GM12878 (cell line): ENCODE measurements at regions not wholly inside any gene's neighbourhood (a gene's known extent, or its start where the extent isn't known, plus 50 kb on each side); places are given as distances from the start of the nearest gene placed in this dataset.

Experiments used
- ATAC-seq: fragments of 200-7000 bp; cut with Tn5 transposase; 3 replicates; pipeline ENCODE4 v1.9.1; 2020; ENCODE audit warnings: mild to moderate bottlenecking, moderate library complexity
- BruUV-seq: library from RNA; stranded (reverse); fragments of 400-500 nt; replicated peaks from 2 replicates; lab custom pipeline; 2021; lab: Mats Ljungman, UMichigan
- CTCF ChIA-PET: fragments of 300-600 bp; sonication (Branson Sonifier 250); formaldehyde crosslinking; extraction: SDS; loops from one replicate; lab custom pipeline; 2021; ENCODE audit warnings: inconsistent platforms; lab: Yijun Ruan, JAX
- POLR2A ChIA-PET: fragments of 350-600 bp; formaldehyde crosslinking; extraction: SDS; loops from one replicate; lab custom pipeline; 2021; ENCODE audit warnings: inconsistent platforms; lab: Charles Lee
- RAD21 ChIA-PET: fragments of 300-600 bp; sonication (Branson Sonifier 250); formaldehyde crosslinking; loops from one replicate; lab custom pipeline; 2023; ENCODE audit warnings: antibody characterized with exemption; ENCODE audit not compliant: unreplicated experiment; lab: Charles Lee
- SMC1A ChIA-PET: fragments of 300-600 bp; sonication (Branson Sonifier 250); formaldehyde crosslinking; loops from one replicate; lab custom pipeline; 2023; ENCODE audit not compliant: unreplicated experiment, uncharacterized antibody; lab: Charles Lee
- DNase-seq: peaks from one replicate; pipeline ENCODE4 v3.0.0-alpha.2; 2011; ENCODE audit warnings: low read depth, low spot score
- FAIRE-seq: peaks from 3 replicates; lab custom pipeline; 2011; peaks lifted over from hg19 to GRCh38; lab: Jason Lieb, UNC
- H2AFZ ChIP-seq: 2 replicates; pipeline ENCODE4 v1.6.0; 2011; ENCODE audit warnings: low read depth, low read length, control low read depth; ENCODE audit not compliant: control insufficient read depth
- H3K27ac ChIP-seq: 2 replicates; pipeline ENCODE4 v1.5.1; 2011; ENCODE audit warnings: control low read depth; ENCODE audit not compliant: control insufficient read depth, insufficient read depth
- H3K27me3 ChIP-seq, 2 experiments: replicated peaks in 1 of 2; 2 replicates each; pipeline versions ENCODE4 v1.6.0 to v1.6.1; 2011; ENCODE audit warnings: low read length in 1 of 2; ENCODE audit not compliant: control insufficient read depth in 2 of 2, insufficient read depth in 2 of 2
- H3K36me3 ChIP-seq, 2 experiments: 2 replicates each; pipeline ENCODE4 v1.5.1; 2011; ENCODE audit warnings: low read length in 1 of 2; ENCODE audit not compliant: control insufficient read depth in 2 of 2, insufficient read depth in 2 of 2
- H3K4me1 ChIP-seq: 2 replicates; pipeline ENCODE4 v1.6.1; 2011; ENCODE audit warnings: mild to moderate bottlenecking, low read length, moderate library complexity, mixed read lengths; ENCODE audit not compliant: control insufficient read depth, insufficient read depth
- H3K4me2 ChIP-seq: 2 replicates; pipeline ENCODE4 v1.6.0; 2011; ENCODE audit warnings: control low read depth; ENCODE audit not compliant: control insufficient read depth, insufficient read depth
- H3K4me3 ChIP-seq: fragments of 200-600 bp; sonication (generic); 2 replicates; pipeline ENCODE4 v1.5.1; 2016
- H3K79me2 ChIP-seq: 2 replicates; pipeline ENCODE4 v1.6.0; 2011; ENCODE audit warnings: low read length; ENCODE audit not compliant: control insufficient read depth, insufficient read depth
- H3K9ac ChIP-seq: 2 replicates; pipeline ENCODE4 v1.8.0; 2011; ENCODE audit warnings: low read length, control low read depth, mixed read lengths; ENCODE audit not compliant: control insufficient read depth, insufficient read depth
- H3K9me3 ChIP-seq: replicated peaks from 3 replicates; pipeline ENCODE4 v1.5.1; 2011; ENCODE audit warnings: mild to moderate bottlenecking, low read length; ENCODE audit not compliant: control insufficient read depth, insufficient read depth
- H4K20me1 ChIP-seq: 2 replicates; pipeline ENCODE4 v1.6.0; 2011; ENCODE audit not compliant: control insufficient read depth, insufficient read depth
- ASH2L ChIP-seq: fragments of 300-600, 200-600 bp; sonication (generic); IDR thresholded peaks from 2 replicates; pipeline ENCODE4 v1.6.1; 2017; ENCODE audit warnings: low read depth, mild to moderate bottlenecking, borderline replicate concordance
- FOS ChIP-seq: IDR thresholded peaks from 3 replicates; pipeline ENCODE4 v1.6.1; 2011; ENCODE audit warnings: borderline replicate concordance; ENCODE audit not compliant: insufficient read length; ENCODE audit errors: extremely low read depth
- HDGF ChIP-seq: fragments of 450-650 bp; IDR thresholded peaks from 2 replicates; pipeline ENCODE4 v1.6.1; 2016; ENCODE audit warnings: antibody characterized with exemption
- NRF1 ChIP-seq: conservative IDR thresholded peaks from 2 replicates; pipeline ENCODE4 v1.6.1; 2011; ENCODE audit warnings: mild to moderate bottlenecking, low read depth, low read length, improper control_type of control experiment
- RAD51 ChIP-seq: fragments of 450-650 bp; IDR thresholded peaks from 2 replicates; pipeline ENCODE4 v1.6.1; 2016; ENCODE audit warnings: moderate library complexity, mild to moderate bottlenecking, inconsistent platforms
- RUNX3 ChIP-seq: IDR thresholded peaks from 2 replicates; pipeline ENCODE4 v1.6.1; 2012; ENCODE audit warnings: low read length, inconsistent platforms
- SRF ChIP-seq, 2 experiments: IDR thresholded peaks; 2 replicates each; pipeline ENCODE4 v1.6.1; 2011; ENCODE audit warnings: low read depth in 2 of 2, low read length in 2 of 2, mild to moderate bottlenecking in 1 of 2, moderate library complexity in 1 of 2
- ZSCAN29 ChIP-seq: fragments of 450-650 bp; IDR thresholded peaks from 2 replicates; pipeline ENCODE4 v1.6.1; 2017; ENCODE audit warnings: mild to moderate bottlenecking, moderate library complexity
- WGBS: methylation state at CpG from one replicate; pipeline ENCODE4 v1.1.6; 2016; ENCODE audit warnings: low lambda C conversion rate; ENCODE audit not compliant: insufficient replicate concordance, insufficient coverage; ENCODE audit errors: missing lambda C conversion rate; 5-methylcytosine and 5-hydroxymethylcytosine counted together
- in situ Hi-C: fragments of 300-500 bp; cut with MboI; formaldehyde crosslinking; loops from 9 replicates; pipeline ENCODE4 v1.14.3; 2018; ENCODE audit warnings: mixed read lengths
- intact Hi-C: fragments of 100-400 bp; cut with micrococcal nuclease; formaldehyde crosslinking; loops from one replicate; pipeline ENCODE4 v1.14.2; 2022; ENCODE audit not compliant: unreplicated experiment
- TF ChIP-seq, protein P1 (sequence below): IDR thresholded peaks from 2 replicates; pipeline ENCODE4 v1.6.1; 2011; ENCODE audit warnings: mild to moderate bottlenecking, low read depth, low read length, moderate library complexity; ENCODE audit not compliant: insufficient replicate concordance
- TF ChIP-seq, protein P2 (sequence below): IDR thresholded peaks from 2 replicates; pipeline ENCODE4 v1.6.1; 2012; ENCODE audit warnings: improper control_type of control experiment, low read depth, low read length; ENCODE audit not compliant: insufficient replicate concordance
- TF ChIP-seq, protein P3 (sequence below): IDR thresholded peaks from 2 replicates; pipeline ENCODE4 v1.6.1; 2011; ENCODE audit warnings: borderline replicate concordance, low read depth, mild to moderate bottlenecking, moderate library complexity, low read length; ENCODE audit not compliant: insufficient read depth, poor library complexity, severe bottlenecking

DNA sequence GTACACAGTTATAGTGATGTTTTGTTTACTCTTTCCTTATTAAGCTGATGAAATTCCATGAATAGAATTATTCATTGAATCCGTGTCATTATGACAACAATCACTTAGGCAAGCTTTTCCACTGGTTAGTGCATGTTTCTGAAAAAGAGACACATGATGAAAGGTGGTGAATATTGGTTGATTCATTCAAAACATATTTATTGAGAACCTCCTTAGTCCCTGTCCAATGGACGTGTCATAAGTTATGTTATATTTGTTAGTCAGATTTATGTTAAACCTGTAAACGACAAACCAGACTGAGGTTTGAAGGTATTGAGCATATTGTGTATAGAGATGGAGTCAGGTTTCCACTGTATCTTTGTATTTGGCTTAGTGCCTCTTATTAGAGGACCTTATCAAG lies 1888.9 kb upstream of the CDH6 start (continued):
- TF ChIP-seq, protein P1, sequence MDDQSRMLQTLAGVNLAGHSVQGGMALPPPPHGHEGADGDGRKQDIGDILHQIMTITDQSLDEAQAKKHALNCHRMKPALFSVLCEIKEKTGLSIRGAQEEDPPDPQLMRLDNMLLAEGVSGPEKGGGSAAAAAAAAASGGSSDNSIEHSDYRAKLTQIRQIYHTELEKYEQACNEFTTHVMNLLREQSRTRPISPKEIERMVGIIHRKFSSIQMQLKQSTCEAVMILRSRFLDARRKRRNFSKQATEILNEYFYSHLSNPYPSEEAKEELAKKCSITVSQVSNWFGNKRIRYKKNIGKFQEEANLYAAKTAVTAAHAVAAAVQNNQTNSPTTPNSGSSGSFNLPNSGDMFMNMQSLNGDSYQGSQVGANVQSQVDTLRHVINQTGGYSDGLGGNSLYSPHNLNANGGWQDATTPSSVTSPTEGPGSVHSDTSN: no peak
- TF ChIP-seq, protein P2, sequence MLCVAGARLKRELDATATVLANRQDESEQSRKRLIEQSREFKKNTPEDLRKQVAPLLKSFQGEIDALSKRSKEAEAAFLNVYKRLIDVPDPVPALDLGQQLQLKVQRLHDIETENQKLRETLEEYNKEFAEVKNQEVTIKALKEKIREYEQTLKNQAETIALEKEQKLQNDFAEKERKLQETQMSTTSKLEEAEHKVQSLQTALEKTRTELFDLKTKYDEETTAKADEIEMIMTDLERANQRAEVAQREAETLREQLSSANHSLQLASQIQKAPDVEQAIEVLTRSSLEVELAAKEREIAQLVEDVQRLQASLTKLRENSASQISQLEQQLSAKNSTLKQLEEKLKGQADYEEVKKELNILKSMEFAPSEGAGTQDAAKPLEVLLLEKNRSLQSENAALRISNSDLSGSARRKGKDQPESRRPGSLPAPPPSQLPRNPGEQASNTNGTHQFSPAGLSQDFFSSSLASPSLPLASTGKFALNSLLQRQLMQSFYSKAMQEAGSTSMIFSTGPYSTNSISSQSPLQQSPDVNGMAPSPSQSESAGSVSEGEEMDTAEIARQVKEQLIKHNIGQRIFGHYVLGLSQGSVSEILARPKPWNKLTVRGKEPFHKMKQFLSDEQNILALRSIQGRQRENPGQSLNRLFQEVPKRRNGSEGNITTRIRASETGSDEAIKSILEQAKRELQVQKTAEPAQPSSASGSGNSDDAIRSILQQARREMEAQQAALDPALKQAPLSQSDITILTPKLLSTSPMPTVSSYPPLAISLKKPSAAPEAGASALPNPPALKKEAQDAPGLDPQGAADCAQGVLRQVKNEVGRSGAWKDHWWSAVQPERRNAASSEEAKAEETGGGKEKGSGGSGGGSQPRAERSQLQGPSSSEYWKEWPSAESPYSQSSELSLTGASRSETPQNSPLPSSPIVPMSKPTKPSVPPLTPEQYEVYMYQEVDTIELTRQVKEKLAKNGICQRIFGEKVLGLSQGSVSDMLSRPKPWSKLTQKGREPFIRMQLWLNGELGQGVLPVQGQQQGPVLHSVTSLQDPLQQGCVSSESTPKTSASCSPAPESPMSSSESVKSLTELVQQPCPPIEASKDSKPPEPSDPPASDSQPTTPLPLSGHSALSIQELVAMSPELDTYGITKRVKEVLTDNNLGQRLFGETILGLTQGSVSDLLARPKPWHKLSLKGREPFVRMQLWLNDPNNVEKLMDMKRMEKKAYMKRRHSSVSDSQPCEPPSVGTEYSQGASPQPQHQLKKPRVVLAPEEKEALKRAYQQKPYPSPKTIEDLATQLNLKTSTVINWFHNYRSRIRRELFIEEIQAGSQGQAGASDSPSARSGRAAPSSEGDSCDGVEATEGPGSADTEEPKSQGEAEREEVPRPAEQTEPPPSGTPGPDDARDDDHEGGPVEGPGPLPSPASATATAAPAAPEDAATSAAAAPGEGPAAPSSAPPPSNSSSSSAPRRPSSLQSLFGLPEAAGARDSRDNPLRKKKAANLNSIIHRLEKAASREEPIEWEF: no peak
- TF ChIP-seq ZSCAN29 (no peak), SRF (IDR thresholded peaks at IDR 0.05; ENCODE audit: low read depth in 2 of 2, low read length in 2 of 2) (no peak), HDGF (no peak), ASH2L (no peak)

DNA sequence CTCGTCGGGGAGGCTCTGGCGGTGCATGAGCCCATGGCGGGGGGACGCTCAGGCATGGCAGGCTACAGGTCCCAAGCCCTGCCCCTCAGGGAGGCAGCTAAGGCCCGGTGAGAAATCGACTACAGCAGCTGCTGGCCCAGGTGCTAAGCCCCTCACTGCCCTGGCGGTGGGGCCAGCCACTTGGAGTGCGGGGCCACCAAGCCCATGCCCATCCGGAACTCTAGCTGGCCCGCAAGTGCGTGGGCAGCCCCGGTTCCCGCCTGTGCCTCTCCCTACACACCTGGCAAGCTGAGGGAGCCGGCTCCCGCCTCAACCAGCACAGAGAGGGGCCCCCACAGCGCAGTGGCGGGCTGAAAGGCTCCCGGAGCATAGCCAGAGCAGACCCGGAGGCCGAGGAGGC lies 1896.9 kb upstream of the CDH6 start:
- ChIA-PET POLR2A (no interaction called here), CTCF (no interaction called here), RAD21 (no interaction called here), SMC1A (no interaction called here)
- Histone ChIP-seq H3K27me3 (no peaks in the 10 kb centered on the region), H3K36me3 (no peaks in the 10 kb centered on the region), H3K27ac (no peak overlapping the region), H2AFZ (no peak overlapping the region), H3K9ac (no peak overlapping the region), H3K9me3 (no peaks in the 10 kb centered on the region; the same call in 2 of the 3 replicates), H3K4me1 (no peaks in the 10 kb centered on the region), H3K4me3 (no peak overlapping the region), H3K79me2 (no peaks in the 10 kb centered on the region), H4K20me1 (no peaks in the 10 kb centered on the region), H3K4me2 (no peak overlapping the region)
- FAIRE-seq (no peak), DNase-seq (no peak), ATAC-seq (no peak)
- intact Hi-C loops (no loop called here), in situ Hi-C loops (no loop called here)
- 54% methylated on average over 21 of the region's 21 CpGs for WGBS
- no TSS peak for BruUV-seq
- TF ChIP-seq NRF1: no peak
- TF ChIP-seq, protein P1: no peak
- TF ChIP-seq FOS: no peak
- TF ChIP-seq, protein P3, sequence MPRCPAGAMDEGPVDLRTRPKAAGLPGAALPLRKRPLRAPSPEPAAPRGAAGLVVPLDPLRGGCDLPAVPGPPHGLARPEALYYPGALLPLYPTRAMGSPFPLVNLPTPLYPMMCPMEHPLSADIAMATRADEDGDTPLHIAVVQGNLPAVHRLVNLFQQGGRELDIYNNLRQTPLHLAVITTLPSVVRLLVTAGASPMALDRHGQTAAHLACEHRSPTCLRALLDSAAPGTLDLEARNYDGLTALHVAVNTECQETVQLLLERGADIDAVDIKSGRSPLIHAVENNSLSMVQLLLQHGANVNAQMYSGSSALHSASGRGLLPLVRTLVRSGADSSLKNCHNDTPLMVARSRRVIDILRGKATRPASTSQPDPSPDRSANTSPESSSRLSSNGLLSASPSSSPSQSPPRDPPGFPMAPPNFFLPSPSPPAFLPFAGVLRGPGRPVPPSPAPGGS: no peak
- TF ChIP-seq RAD51: no peak
- TF ChIP-seq RUNX3: no peak
